Uterus (tissue), 2 donors: ENCODE measurements at regions not wholly inside any gene's neighbourhood (a gene's known extent, or its start where the extent isn't known, plus 50 kb on each side); places are given as distances from the start of the nearest gene placed in this dataset.

Experiments used
- POLR2A ChIP-seq, 2 donors: fragments of 450-650 bp; IDR thresholded peaks; one replicate each; pipeline ENCODE4 v1.6.1; 2016; ENCODE audit warnings: antibody characterized with exemption in 2 of 2, mild to moderate bottlenecking in 1 of 2, moderate library complexity in 1 of 2
- TF ChIP-seq, protein P1 (sequence below), 4 experiments: fragments of 200-600 bp in 2 of 4; fragments of 450-650 bp in 2 of 4; sonication (generic) in 2 of 4; IDR thresholded peaks; one replicate each; pipeline ENCODE4 v1.5.1; 2016 to 2019; ENCODE audit warnings: antibody characterized with exemption in 4 of 4, mild to moderate bottlenecking in 2 of 4, moderate library complexity in 1 of 4

GRCh38 chr20:12317433-12317832, 399.7 kb downstream of the BTBD3 start:
- TF ChIP-seq, protein P1, sequence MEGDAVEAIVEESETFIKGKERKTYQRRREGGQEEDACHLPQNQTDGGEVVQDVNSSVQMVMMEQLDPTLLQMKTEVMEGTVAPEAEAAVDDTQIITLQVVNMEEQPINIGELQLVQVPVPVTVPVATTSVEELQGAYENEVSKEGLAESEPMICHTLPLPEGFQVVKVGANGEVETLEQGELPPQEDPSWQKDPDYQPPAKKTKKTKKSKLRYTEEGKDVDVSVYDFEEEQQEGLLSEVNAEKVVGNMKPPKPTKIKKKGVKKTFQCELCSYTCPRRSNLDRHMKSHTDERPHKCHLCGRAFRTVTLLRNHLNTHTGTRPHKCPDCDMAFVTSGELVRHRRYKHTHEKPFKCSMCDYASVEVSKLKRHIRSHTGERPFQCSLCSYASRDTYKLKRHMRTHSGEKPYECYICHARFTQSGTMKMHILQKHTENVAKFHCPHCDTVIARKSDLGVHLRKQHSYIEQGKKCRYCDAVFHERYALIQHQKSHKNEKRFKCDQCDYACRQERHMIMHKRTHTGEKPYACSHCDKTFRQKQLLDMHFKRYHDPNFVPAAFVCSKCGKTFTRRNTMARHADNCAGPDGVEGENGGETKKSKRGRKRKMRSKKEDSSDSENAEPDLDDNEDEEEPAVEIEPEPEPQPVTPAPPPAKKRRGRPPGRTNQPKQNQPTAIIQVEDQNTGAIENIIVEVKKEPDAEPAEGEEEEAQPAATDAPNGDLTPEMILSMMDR (IDR thresholded peaks at IDR 0.05): no peak
- no peak for TF ChIP-seq POLR2A (IDR thresholded peaks at IDR 0.05)
